Stimulated activated CD4-positive, alpha-beta T cell treated with anti-CD3 and anti-CD28 coated beads, TNF-alpha, amount 100 ng/mL, for 4 hours (primary cell): ENCODE measurements at regions not wholly inside any gene's neighbourhood (a gene's known extent, or its start where the extent isn't known, plus 50 kb on each side); places are given as distances from the start of the nearest gene placed in this dataset.

Experiments
- DNase-seq, 3 experiments: peaks; one replicate each; pipeline ENCODE4 v3.0.0-alpha.2; 2020; ENCODE audit warnings: low read depth in 3 of 3

DNA sequence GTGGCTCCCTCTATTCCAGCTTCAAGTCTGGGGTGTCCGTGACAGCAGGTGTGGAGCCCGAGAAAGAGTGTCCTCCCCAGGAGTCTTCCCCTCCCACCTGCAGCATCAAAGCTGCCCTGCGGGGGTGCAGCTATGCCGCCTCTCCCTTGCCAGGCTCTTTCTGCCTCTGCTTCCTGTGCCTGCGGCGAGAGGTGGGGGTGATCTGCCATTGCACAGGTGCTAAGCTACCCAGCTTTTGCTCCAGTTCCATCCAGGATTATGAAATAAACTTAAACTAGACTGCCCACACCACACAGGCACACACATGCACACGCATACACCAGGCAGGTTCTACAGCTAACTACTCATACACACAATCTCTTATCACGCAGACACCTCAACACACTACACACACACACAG lies 104.7 kb upstream of the CLDN10 start:
- DNase-seq: no peak

DNA sequence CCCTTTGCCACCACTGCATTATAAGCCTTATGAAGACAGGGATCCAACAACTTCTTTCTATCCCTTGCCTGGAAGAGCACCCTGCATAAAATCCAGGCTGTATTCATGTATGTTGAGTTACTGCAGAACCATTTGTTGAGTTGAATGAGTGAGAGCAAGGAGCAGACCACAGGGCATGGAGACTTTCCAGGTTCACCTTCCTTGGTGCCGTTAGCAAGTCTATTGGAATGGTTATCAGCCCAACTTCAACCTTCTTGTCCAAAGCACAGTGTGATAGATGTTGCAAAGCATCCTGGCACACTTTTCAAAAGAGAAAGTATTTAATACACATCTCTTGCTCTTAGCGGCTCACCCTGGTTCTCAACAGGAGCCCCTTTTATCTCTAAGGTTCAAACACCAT lies 100.9 kb upstream of the CLDN10 start:
- no peak for DNase-seq

DNA sequence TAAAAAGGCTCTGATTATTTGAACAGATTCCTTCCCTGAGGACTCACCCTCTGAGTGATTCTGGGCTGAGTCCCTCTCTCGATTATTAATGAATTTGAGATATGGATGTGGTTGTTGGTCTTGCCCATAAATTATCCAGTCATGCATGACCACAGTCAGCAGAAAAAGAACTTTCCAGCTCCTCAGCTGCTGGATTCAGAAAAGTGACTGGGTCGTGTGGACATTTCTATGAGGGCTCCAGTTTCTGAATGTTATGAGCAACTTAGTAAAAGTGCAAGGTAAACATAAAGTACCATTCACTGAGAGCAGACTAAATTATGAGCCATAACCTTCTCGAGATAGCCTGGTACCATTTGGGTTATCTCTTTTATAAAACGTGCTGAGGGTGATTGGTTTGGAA lies 100.1 kb upstream of the CLDN10 start:
- no peak for DNase-seq

DNA sequence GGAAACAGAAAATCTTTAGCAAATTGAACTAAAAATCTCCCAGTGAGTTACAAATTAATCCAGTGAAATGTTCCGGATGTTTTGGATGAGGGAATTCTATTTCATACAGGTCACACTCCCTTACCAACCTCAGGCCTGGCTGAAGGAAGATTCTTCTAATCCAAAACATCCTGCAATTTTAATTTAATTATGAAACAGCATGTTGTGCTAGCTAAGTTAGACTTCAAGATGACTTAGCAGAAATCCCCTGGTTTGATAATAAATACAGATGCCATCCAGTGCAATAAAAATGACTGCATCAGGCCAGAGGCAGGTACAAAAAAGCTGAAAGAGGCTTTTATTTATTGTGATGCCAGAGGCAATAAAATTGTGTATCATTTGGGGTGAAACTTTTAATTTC lies 96.7 kb upstream of the CLDN10 start:
- DNase-seq: no peak

DNA sequence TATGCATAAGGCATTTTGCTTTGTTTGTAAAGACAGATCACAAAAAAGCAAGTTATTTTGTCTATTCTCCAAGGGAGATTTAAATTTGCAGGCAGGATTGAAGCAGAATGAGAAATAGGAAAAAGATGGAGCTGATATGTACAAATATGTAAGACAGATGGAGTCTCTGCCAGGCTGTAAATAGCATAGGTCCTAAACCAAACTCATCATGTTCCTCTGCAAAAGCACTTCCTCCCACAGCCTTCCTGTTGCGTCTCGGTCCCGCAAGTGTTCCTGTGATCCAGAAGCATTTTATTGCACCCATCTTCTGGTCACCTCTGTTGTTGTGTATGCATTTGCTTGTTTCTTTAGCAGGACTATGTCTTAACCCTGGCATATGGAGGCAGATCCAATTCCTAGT lies 95.7 kb upstream of the CLDN10 start:
- DNase-seq: no peak

DNA sequence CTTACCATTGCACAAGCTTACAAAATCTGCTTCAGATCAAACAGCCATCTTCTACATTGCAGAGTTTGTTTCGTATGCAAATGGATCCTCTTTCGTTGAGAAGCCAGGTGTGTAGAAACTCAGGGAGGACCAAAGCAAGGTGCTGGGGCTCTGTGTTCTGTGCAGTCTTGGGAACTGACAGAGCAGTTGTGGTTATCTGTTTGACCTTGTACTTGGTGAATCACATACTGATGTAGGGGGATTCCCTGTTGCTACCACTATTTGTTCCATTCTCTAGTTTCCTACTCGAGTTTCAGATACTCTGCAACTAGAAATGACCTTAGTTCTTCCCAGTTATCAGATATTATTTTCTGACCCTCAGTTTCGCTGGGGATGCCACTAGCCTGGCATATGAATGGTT lies 95.2 kb upstream of the CLDN10 start:
- no peak for DNase-seq

DNA sequence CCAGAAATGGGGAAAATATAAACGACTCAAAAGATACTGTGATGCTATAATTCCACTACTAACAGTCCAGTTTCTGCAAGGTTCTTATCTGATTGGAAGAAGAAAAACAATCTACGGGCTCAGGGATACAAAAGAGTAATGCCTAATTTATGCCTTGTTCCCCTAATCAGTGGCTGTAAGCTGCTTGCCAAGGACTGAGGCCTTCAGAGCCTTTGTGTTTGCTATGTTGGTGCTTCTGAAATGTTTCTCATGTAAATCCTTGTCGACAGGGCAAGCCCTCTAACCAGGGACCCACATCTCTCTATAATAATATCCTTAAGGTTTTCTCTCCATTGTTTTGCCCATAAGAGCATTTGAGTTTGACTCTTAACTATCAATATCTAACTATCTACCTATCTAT lies 89.7 kb upstream of the CLDN10 start:
- no peak for DNase-seq

DNA sequence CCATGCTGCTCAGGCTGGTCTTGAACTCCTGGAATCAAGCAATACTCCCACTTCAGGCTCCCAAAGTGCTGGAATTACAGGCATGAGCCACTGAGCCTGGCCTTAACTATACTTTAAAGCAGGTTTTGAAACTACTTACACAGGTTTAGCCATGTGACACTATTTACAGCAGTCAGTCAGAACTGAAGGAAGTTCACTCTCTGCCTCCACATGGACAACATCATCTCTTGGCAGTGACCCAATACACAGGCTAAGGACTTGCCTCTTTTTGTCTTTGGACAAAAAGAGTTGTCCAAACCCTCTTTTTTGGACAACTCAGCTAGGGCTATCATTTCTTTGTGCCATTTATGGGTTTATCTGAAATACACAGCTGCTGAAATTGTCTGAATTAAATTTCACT lies 89.0 kb upstream of the CLDN10 start:
- no peak for DNase-seq

DNA sequence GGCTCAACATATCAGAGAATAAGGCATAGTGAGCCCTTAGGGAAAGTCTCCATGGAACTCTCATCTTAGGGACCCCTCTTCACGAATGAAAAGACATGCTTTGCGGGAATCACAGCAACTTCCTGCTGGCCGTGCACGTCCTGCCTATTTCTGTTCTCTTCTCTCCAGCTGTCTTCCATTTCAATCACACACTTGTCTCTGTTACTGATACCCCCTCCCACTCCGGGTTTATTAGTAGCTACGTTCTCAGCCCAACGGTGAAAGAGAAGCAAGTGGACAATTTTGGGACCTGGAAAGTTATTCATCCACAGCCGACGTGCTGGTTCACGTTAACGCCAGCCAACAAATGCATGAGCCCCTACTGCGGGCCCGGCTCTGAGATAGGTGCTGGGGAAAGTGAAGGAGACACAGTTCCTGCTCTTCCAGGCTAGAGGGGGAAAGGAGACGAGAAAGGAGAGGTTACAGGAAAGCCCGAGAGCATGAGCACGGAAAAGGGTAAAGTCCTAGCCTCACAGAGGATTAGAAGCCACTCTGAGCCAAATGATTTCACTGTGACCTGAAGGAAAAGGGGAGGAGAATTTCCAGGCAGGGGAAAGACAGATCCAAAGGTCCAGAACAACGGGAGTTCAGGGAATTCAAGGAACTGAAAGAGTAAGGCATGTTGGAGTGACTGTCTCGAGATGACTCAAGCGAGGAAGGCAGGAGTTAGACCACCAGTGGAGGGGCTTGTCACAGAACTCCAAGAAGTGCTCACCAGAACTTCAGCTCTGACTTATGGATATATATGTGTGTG lies 81.8 kb upstream of the CLDN10 start:
- no peak for DNase-seq

DNA sequence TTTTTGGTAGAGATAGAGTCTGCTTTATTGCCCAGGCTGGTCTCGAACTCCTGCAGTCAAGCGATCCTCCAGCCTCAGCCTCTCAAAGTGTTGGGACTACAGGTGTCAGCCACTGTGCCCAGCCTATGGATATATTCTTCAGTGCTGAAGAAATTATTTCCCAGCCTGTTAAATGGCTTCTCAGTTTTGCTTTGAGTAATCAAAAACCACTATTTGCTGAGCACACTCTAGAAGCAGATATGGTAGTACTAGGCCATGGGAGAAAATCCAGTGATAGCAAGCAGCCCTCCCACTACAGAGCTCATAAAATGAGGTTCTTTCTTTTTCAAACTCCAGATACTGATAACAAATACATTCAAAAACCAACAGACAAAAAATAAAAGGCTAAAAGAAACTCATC lies 80.6 kb upstream of the CLDN10 start:
- DNase-seq: no peak

DNA sequence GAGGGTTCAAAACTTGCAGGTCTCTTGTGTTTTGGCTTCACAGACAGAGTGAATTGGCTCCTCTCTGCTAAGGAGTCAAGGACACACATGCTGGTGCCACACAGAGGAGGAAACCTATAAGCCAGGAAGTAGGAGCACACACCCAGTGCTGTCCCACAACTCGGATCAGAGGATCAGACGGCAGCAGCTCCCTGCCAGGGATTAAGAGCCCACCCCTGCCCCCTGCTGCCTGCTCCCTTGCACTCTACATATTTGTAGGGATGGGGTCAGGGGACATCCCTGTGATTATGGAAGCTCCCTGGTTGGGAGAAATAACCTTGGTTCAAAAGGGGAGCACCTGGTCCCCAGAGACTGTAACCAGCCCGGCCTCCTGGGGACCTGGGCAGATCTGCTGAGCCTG lies 77.5 kb upstream of the CLDN10 start:
- DNase-seq: no peak

DNA sequence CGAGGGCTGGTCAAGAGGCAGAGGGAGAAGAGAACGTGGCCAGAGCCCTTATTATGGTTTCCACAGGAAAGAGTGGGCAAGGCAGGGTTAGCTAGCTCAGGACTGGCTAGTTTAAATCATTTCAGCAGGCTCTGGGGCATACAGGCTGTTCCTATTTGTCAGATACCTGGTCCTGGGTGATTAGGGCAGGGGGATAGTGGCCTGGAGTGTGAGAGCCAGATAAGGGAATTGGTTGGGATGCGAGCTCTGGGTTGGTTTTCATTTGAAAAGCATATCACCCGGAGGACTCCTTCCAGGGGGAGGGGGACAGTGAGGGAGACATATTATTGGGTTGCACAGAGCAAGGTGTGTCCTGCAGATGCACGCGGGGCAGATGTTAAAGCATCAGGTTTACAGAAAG lies 75.3 kb upstream of the CLDN10 start:
- no peak for DNase-seq

DNA sequence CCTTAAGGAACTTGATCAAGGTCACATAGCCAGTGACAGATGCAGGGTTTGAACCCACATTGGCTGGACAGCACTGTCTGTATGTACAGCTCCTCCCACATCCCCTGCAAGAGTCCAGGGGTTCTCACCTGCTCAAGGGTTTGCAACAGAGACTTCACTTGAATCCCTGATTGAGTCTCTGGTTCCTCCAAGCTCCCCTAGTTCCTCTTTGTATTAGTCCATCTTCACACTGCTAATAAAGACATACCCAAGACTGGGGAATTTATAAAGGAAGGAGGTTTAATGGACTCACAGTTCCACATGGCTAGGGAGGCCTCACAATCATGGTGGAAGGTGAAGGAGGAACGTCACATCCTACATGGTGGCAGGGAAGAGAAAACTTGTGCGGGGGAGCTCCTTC lies 72.8 kb upstream of the CLDN10 start:
- no peak for DNase-seq

DNA sequence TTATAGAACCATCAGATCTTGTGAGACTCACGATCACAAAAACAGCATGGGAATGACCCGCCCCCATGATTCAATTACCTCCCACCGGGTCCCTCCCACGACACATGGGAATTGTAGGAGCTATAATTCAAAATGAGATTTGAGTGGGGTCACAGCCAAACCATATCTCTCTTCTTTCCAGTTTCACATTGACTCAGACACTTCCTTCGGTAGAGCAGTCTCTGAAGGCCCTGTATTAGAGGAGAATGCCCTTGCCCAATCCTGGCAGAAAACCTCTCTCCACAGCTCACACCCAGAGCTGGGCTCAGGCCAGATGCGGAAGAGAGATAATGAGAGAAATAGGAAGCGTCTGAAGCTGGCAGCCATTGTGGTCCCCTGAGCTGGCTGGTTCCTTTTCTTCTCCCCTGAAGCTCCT lies 72.4 kb upstream of the CLDN10 start:
- no peak for DNase-seq

DNA sequence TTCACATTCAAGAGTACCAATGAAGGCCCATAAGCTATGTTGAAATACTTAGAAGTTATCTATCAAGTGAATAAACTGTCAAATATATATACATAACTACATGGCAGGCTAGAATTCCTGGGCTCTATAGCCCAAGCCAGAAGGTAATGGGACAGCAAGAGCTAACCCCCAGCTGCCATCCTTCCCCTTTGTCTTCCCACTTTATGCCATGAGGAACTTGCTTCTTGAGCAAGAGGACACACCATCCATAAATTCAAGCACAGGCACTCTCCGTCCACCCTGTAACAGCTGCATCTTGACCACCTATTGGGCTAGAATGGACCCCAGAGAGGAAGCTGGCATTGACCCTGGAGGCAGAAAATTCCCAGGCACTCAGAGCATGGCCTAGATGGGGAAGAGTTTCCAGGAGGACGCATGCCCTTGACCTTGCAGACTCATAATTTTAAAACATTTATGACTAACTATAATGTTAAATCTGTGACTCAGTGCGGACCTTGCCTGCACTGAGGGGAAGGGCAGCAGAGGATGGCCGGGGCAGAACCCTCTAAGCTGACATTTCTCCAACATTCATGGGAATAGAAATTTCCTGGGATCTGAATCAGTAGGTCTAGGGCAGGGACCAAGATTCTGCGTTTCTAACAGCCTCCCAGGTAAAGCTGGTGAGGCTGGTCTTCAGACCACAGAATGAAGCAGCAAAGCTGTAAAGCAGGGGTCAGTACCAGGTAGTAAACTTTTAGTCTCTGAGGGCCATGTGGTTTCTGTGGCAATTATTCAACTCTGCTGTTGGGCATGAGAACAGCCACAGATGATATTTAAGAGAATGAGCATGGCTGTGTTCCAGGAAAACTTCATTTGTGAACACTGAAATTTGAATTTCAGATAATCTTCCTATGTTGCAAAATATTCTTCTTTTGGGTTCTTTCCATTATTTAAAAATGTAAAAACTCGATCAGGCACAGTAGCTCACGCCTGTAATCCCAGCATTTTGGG lies 71.4 kb upstream of the CLDN10 start:
- DNase-seq: no peak

DNA sequence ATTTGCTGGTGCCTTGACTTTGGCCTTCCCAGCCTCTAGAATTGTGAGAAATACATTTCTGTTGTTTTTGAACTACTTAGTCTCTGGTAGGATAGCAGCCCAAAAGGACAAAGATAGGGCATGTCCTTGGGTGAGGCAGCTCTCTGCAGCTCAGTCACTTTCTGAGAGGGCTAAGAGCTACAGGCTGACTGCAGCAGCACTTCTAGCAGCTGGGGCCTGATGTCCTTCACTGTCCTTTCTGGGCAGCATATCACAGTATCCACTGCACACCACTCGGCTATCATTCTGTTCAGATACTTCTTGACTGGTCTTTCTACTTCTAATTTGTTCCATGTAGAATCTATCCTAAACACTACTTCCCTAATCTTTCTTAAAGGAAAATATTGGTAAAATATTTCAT lies 68.5 kb upstream of the CLDN10 start:
- DNase-seq: no peak

DNA sequence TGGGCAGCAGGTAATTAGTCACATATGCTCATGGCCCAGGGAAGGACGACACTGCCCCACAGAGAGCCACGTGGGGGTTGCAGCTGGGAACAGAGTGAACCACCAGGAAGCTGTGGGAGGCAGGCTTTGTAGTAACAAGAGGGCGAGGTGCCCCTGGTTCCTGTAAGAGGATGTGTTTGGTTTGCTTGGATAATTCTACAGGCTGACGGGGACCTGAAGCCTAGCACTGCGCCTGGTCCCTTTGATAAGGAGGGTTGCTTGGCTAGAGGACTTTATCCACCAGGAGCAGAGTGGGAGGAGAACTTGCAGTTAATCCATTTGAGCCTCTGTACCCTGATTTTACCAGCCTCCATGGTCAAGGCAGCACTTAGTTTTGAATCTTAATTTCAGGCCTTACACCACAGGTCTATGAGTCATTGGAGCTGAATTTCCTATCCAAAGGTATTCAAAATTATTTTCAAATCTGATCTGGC lies 67.4 kb upstream of the CLDN10 start:
- DNase-seq: no peak

DNA sequence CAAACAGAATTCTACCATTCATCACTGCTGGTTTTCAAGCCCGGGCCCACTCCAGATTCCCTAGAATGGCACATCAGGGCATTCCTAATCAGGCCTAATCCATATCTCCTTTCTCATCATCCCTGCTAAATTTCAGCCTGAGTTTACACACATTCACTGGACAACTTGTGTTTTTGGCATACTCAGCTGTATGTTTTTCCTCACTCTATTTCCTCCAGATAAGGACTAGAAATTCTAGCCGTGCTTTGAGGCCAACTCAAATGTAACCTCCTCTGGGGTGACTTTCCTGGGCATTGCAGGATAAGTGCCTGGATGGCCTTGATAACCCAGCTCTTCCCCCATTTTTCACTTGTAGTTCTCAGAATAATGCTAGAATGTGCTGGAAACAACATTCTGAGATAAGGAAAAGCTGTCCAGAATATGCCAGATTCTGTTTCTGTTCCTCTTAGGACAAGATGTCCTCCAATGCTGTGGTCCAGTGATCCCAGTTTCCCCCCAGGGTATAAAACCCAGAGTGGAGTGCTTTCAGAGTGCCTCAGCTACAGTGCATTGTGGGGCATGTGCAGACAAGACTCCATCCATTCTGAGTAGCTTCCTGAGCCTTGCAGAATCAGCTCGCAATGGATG lies 66.9 kb upstream of the CLDN10 start:
- DNase-seq: no peak

DNA sequence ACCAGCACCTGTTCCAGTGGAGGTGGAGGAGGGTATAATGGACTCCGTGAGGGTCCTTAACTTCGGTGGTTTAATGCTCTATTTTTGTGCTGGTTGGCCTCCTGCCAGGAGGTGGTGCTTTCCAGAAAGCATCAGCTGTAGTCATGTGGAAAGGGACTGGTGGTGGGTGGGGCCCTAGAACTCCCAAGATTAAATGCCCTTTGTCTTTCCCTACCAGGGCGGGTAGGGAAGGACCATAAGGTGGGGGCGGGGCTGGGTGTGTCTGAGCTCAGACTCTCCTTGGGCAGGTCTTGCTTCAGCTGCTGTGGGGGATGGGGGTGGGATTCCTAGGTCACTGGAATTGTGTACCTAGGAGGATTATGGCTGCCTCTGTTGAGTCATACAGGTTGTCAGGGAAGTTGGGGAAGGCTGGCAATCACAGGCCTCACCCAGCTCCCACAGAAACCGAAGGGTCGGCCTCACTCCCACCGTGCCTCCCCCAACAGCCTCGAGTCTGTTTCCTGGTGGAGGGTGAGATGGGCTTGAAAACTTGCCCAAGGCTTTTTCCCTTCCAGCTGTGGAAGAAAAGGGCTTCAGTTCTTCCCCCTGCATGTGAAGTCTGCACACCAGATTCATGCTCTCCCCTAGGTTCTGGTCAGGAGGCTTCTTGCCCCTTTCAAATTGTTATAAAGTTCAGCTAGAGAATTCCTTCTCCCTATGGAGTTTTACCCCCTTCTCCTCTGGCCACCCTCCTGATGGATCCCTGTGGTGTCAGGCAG lies 60.3 kb upstream of the CLDN10 start:
- DNase-seq: no peak

DNA sequence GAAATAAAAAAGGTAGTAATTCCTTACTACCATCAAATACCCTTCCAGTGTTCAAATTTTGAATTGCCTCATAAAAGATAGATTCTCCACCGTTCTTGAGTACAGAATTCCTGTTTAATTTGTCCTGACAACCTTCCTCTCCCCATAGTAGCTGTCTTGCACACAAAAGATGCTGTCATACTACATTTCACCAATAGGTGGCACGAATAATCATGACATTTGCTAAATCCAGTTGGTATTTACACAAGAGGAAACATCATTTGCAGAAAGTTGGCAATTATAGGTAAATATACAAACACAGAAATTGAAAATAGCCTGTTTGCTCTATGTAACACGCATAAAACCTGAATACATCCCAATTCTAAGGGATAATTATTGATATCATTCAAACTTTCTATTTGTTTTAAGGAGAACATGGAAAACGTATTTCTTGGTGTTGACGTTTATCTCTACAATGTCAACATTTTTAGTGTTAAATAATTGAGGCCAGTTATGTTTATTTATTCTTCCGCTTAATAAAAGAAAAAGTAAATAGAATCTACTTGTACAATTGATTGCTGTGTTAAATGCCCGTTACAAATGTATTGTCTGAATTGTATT lies 58.3 kb upstream of the CLDN10 start:
- DNase-seq: no peak

DNA sequence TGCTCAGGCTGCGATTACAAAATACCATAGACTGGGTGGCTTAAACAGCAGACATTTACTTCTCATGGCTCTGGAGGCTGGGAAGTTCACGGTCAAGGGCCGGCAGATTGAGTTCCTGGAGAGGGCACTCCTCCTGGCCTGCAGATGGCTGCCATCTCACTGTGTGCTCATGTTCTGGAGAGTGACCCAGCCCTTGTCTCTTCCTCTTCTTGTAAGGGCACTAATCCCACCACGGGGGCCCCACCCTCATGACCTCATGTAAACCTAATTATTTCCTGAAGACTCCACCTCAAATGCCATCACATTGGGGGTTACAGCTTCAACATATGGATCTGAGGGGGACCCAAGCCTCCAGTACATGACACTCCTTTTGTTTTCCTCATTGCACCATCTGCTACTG lies 56.0 kb upstream of the CLDN10 start:
- DNase-seq: no peak
